ENCODE measurements at regions not wholly inside any gene's neighbourhood (a gene's known extent, or its start where the extent isn't known, plus 50 kb on each side); places are given as distances from the start of the nearest gene placed in this dataset.
"Not testable (repeated sequence)": the region's sequence is repeated elsewhere in the genome, so short reads cannot be mapped to it uniquely, and the experiment has no call there.

GRCh38 chrX:129161108-129161507, 362.2 kb downstream of the SMARCA1 start:
- DNase-seq, result no peak

- no peak for DNase-seq
Observed at GRCh38 chrX:129158505-129158904, 364.8 kb downstream of the SMARCA1 start.

GRCh38 chrX:129145840-129146272, 377.4 kb downstream of the SMARCA1 start:
- no peak for DNase-seq

- DNase-seq, result no peak
Observed at GRCh38 chrX:129145385-129145784, 377.9 kb downstream of the SMARCA1 start.

GRCh38 chrX:129144172-129145038, 378.9 kb downstream of the SMARCA1 start:
- DNase-seq, result no peak

GRCh38 chrX:129139837-129140598, 383.3 kb downstream of the SMARCA1 start:
- DNase-seq, result no peak

- no peak for DNase-seq
Observed at GRCh38 chrX:129125122-129125914, 398.0 kb downstream of the SMARCA1 start.

- no peak for DNase-seq
Observed at GRCh38 chrX:129123795-129124194, 399.5 kb downstream of the SMARCA1 start.

GRCh38 chrX:129116676-129117470, 406.4 kb downstream of the SMARCA1 start:
- DNase-seq, result no peak

- no peak for DNase-seq
Observed at GRCh38 chrX:129115935-129116334, 407.4 kb downstream of the SMARCA1 start.

- DNase-seq, result peak in 1 of 5 donors; percentile 18
Observed at GRCh38 chrX:129115104-129115503, 408.2 kb downstream of the SMARCA1 start.

GRCh38 chrX:129111081-129111798, 412.1 kb downstream of the SMARCA1 start:
- no peak for DNase-seq

- DNase-seq, result no peak
Observed at GRCh38 chrX:129108936-129109335, 414.4 kb downstream of the SMARCA1 start.

- no peak for DNase-seq
Observed at GRCh38 chrX:129099207-129099606, 424.1 kb downstream of the SMARCA1 start.

- DNase-seq, result no peak
Observed at GRCh38 chrX:129097668-129098067, 425.6 kb downstream of the SMARCA1 start.

GRCh38 chrX:129093706-129094105, 429.6 kb downstream of the SMARCA1 start:
- DNase-seq, result no peak

- no peak for DNase-seq
Observed at GRCh38 chrX:129092757-129093156, 430.5 kb downstream of the SMARCA1 start.

- no peak for DNase-seq
Observed at GRCh38 chrX:129092242-129092641, 431.0 kb downstream of the SMARCA1 start.

GRCh38 chrX:129091097-129091496, 432.2 kb downstream of the SMARCA1 start:
- DNase-seq, result no peak

- peak in 1 of 5 donors; percentile 5 for DNase-seq
Observed at GRCh38 chrX:129086802-129087201, 436.5 kb downstream of the SMARCA1 start.

- not testable (repeated sequence) for DNase-seq
Observed at GRCh38 chrX:129084291-129084690, 439.0 kb downstream of the SMARCA1 start.
